Suprapubic skin (tissue), 4 donors: ENCODE measurements at regions not wholly inside any gene's neighbourhood (a gene's known extent, or its start where the extent isn't known, plus 50 kb on each side); places are given as distances from the start of the nearest gene placed in this dataset.
A peak's percentile ranks its signal among the peaks of the same experiment; 100 is the strongest.

Experiments
- DNase-seq, 2 donors: peaks; one replicate each; pipeline ENCODE4 v3.0.0-alpha.2; 2019; ENCODE audit warnings: low spot score in 2 of 2
- H3K27ac ChIP-seq: fragments of 200-600 bp; sonication (generic); one replicate; pipeline ENCODE4 v1.5.1; 2019
- H3K27me3 ChIP-seq: fragments of 200-600 bp; sonication (generic); one replicate; pipeline ENCODE4 v1.5.1; 2019
- H3K36me3 ChIP-seq: fragments of 200-600 bp; sonication (generic); one replicate; pipeline ENCODE4 v1.5.1; 2019
- H3K4me1 ChIP-seq: fragments of 200-600 bp; sonication (generic); one replicate; pipeline ENCODE4 v1.5.1; 2019
- H3K4me3 ChIP-seq: fragments of 200-600 bp; sonication (generic); one replicate; pipeline ENCODE4 v1.5.1; 2019; ENCODE audit warnings: mild to moderate bottlenecking
- H3K9me3 ChIP-seq: fragments of 200-600 bp; sonication (generic); one replicate; pipeline ENCODE4 v1.5.1; 2019
- EP300 ChIP-seq: sonication (generic); formaldehyde crosslinking; IDR thresholded peaks from one replicate; pipeline ENCODE4 v1.6.1; 2017; ENCODE audit warnings: antibody characterized with exemption
- POLR2A ChIP-seq, 2 donors: fragments of 450-650 bp; IDR thresholded peaks; one replicate each; pipeline ENCODE4 v1.6.1; 2017; ENCODE audit warnings: antibody characterized with exemption in 2 of 2, mild to moderate bottlenecking in 2 of 2, moderate library complexity in 2 of 2
- POLR2AphosphoS5 ChIP-seq, 3 donors: sonication (generic); formaldehyde crosslinking; IDR thresholded peaks; one replicate each; pipeline ENCODE4 v1.6.1; 2017; ENCODE audit warnings: antibody characterized with exemption in 3 of 3
- WGBS: methylation state at CpG from one replicate; pipeline ENCODE4 v1.1.5; 2018; 5-methylcytosine and 5-hydroxymethylcytosine counted together
- TF ChIP-seq, protein P1 (sequence below), 2 donors: fragments of 200-600 bp in 1 of 2; fragments of 450-650 bp in 1 of 2; sonication (generic) in 1 of 2; IDR thresholded peaks; one replicate each; pipeline ENCODE4 v1.5.1; 2016 to 2019; ENCODE audit warnings: antibody characterized with exemption in 2 of 2, mild to moderate bottlenecking in 1 of 2, moderate library complexity in 1 of 2

DNA sequence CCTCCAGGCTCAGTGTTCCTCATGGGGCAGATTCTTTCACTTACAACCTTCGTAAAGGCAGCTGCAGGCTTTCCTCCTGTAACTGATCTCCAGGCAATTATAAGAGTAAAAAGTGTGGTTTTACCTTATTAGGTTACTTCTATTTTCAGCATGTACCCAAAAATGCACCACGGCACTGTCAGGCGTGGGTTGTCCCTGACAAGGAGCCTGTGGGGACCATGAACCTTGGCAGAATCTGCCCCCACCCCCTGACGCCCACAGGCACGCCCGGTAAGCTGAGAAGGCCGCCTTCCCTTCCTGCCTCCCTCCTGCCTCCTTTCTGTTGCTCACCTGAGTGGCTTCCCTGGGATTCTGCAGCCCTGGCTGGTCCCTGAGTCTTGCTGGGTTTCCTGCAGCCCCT, 1383.3 kb downstream of the TBC1D22A start:
- TF ChIP-seq POLR2A (IDR thresholded peaks at IDR 0.05) (no peak), POLR2AphosphoS5 (IDR thresholded peaks at IDR 0.05) (no peak), EP300 (no peak)
- TF ChIP-seq, protein P1, sequence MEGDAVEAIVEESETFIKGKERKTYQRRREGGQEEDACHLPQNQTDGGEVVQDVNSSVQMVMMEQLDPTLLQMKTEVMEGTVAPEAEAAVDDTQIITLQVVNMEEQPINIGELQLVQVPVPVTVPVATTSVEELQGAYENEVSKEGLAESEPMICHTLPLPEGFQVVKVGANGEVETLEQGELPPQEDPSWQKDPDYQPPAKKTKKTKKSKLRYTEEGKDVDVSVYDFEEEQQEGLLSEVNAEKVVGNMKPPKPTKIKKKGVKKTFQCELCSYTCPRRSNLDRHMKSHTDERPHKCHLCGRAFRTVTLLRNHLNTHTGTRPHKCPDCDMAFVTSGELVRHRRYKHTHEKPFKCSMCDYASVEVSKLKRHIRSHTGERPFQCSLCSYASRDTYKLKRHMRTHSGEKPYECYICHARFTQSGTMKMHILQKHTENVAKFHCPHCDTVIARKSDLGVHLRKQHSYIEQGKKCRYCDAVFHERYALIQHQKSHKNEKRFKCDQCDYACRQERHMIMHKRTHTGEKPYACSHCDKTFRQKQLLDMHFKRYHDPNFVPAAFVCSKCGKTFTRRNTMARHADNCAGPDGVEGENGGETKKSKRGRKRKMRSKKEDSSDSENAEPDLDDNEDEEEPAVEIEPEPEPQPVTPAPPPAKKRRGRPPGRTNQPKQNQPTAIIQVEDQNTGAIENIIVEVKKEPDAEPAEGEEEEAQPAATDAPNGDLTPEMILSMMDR (IDR thresholded peaks at IDR 0.05) = no peak
- H3K27me3 ChIP-seq = peaks cover 44% of the 10 kb centered on the region
- WGBS = 55% methylated on average over 7 of the region's 7 CpGs
- no peaks in the 10 kb centered on the region for H3K4me1 ChIP-seq
- H3K36me3 ChIP-seq = no peaks in the 10 kb centered on the region
- peak in 1 of 2 donors; percentile 50 for DNase-seq
- H3K4me3 ChIP-seq = no peak overlapping the region
- no peaks in the 10 kb centered on the region for H3K9me3 ChIP-seq
- no peak overlapping the region for H3K27ac ChIP-seq

DNA sequence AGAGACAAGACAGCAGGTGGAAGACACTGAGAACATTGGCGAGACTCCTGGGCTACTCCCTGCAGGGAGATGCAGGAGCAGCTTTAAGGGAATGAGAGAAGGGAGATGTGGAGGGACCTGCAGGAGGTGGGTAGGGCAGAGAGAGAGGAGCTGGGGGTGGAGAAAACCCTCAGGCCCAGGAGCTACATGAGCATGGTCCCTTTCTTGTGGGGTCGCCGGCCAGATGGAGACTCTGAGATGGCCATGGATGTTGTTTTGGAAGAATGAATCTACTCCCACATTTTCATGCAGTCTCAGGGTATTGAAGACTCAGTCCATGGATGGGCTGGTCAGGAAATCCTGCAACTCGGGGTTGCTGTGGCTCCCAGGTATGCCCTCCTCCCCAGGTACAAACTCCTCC, 1381.9 kb downstream of the TBC1D22A start:
- WGBS = 92% methylated on average over 4 of the region's 4 CpGs
- H3K36me3 ChIP-seq = no peaks in the 10 kb centered on the region
- peaks cover 44% of the 10 kb centered on the region for H3K27me3 ChIP-seq
- no peaks in the 10 kb centered on the region for H3K4me1 ChIP-seq
- DNase-seq = no peak
- no peak overlapping the region for H3K4me3 ChIP-seq
- H3K27ac ChIP-seq = no peak overlapping the region
- TF ChIP-seq EP300 = no peak
- no peaks in the 10 kb centered on the region for H3K9me3 ChIP-seq

DNA sequence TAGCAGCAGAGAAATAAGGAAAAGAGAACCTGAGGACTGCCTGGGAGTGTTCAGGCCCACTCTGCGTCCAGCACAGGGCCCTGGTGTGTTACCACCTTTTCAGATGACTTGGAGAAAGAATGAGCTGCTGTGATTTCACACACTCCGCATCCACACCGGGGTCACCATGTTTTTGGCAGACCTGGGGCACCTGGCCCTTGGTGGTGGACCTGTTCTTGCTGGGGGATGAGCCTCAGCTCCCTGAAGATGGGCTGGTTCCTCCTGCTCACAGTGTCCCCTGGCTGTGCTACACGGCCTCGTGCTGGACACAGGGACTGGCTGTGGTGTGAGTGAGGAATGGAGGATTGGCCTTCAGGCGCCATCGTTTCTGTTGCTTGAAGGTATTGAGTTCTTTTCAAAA, 1381.4 kb downstream of the TBC1D22A start:
- H3K4me1 ChIP-seq = no peaks in the 10 kb centered on the region
- TF ChIP-seq POLR2AphosphoS5 (IDR thresholded peaks at IDR 0.05) (no peak), EP300 (no peak), POLR2A (IDR thresholded peaks at IDR 0.05) (no peak)
- TF ChIP-seq, protein P1 (IDR thresholded peaks at IDR 0.05) = no peak
- H3K27me3 ChIP-seq = peaks cover 44% of the 10 kb centered on the region
- 95% methylated on average over 5 of the region's 7 CpGs for WGBS
- no peak overlapping the region for H3K4me3 ChIP-seq
- no peaks in the 10 kb centered on the region for H3K9me3 ChIP-seq
- H3K36me3 ChIP-seq = no peaks in the 10 kb centered on the region
- no peak overlapping the region for H3K27ac ChIP-seq
- no peak for DNase-seq

DNA sequence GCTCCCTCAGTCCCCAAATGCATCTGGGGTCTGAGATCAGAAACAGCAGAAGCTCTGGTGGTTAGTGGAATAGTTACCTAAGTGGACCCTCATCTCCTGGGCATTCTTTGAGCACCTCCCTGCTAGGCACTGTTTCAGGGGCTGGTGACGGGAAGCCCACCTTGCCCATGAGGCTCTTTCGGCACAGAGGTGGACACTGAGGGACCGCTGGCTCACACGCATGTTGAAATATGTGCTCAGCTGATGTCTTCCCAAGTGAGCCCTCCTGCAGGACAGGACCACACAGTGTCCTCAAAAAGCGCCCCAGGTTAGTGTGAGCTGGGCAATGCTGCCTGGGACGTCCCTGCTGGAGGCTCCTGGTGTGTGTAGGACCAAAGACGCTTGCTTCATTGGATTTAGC, 1379.9 kb downstream of the TBC1D22A start:
- no peaks in the 10 kb centered on the region for H3K4me1 ChIP-seq
- 86% methylated on average over 3 of the region's 7 CpGs for WGBS
- H3K27me3 ChIP-seq = peaks cover 32% of the 10 kb centered on the region
- H3K27ac ChIP-seq = no peak overlapping the region
- no peak for DNase-seq
- H3K4me3 ChIP-seq = no peak overlapping the region
- no peaks in the 10 kb centered on the region for H3K36me3 ChIP-seq
- no peaks in the 10 kb centered on the region for H3K9me3 ChIP-seq
- TF ChIP-seq POLR2A (IDR thresholded peaks at IDR 0.05) = no peak
- TF ChIP-seq, protein P1 (IDR thresholded peaks at IDR 0.05) = no peak
- TF ChIP-seq EP300 = no peak
- no peak for TF ChIP-seq POLR2AphosphoS5 (IDR thresholded peaks at IDR 0.05)

DNA sequence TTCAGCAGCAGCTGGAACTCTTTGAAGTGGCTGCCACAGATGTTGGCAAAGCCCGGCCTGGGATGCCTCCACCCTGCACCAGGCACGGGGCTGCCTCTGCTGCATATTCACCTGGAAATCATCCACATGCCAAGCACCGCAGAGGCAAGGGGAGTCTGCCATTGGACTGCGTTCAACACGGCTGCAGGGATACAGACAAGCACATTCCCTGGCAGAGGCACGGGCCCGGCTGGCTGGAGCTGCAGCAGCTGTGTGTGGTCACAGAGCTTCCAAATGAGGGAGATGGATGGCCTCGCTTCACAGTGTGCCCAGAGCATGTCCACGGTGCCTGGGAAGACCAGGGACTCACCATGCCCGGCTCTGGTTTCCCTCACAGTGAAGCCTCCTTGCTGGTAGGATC, 1378.9 kb downstream of the TBC1D22A start:
- Histone ChIP-seq H3K4me1 (no peaks in the 10 kb centered on the region), H3K27ac (no peak overlapping the region), H3K36me3 (no peaks in the 10 kb centered on the region), H3K27me3 (peaks cover 21% of the 10 kb centered on the region), H3K9me3 (no peaks in the 10 kb centered on the region), H3K4me3 (no peak overlapping the region)
- TF ChIP-seq EP300 = no peak
- TF ChIP-seq POLR2A (IDR thresholded peaks at IDR 0.05) = no peak
- TF ChIP-seq, protein P1 (IDR thresholded peaks at IDR 0.05) = no peak
- TF ChIP-seq POLR2AphosphoS5 (IDR thresholded peaks at IDR 0.05) = no peak
- DNase-seq = no peak
- 56% methylated on average over 6 of the region's 10 CpGs for WGBS

DNA sequence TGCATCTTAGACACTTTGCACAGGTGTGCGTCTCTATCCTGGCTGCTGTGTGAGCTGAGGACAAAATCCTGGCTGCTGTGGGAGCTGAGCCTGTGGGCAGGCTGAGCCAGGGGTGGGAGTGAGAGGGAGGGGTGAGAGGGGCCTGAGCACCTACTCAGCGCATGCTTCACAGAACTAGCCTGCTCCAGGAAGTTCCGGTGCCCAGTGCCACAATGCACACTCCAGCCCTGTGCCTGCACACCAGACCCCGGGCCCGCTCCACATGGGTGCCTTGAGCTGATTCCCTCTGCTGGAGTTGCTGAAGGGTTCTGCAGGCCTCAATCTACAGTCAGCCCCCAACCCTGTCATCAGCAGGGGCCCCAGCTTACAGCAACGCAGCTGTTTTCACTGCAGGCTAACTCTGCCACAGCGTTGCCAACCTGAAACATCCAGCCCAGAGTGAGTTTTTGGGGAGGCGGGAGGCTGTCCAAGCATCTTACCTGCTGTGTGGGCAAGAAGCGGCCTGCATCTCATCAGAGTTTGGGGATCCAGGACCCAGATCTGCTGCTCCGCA, 1377.9 kb downstream of the TBC1D22A start:
- Histone ChIP-seq H3K27me3 (peaks cover 13% of the 10 kb centered on the region), H3K4me3 (no peak overlapping the region), H3K9me3 (no peaks in the 10 kb centered on the region), H3K27ac (no peak overlapping the region), H3K36me3 (no peaks in the 10 kb centered on the region), H3K4me1 (no peaks in the 10 kb centered on the region)
- WGBS = 93% methylated on average over 3 of the region's 10 CpGs
- TF ChIP-seq POLR2A (IDR thresholded peaks at IDR 0.05) (no peak), POLR2AphosphoS5 (IDR thresholded peaks at IDR 0.05) (no peak), EP300 (no peak)
- TF ChIP-seq, protein P1 (IDR thresholded peaks at IDR 0.05) = no peak
- no peak for DNase-seq
